Loucy (cell line): ENCODE measurements at regions not wholly inside any gene's neighbourhood (a gene's known extent, or its start where the extent isn't known, plus 50 kb on each side); places are given as distances from the start of the nearest gene placed in this dataset.

Experiments
- H2AFZ ChIP-seq: fragments of 200-600 bp; sonication (generic); 2 replicates; pipeline ENCODE4 v1.6.0; 2016; ENCODE audit warnings: antibody characterized with exemption, mild to moderate bottlenecking, low read length, moderate library complexity
- H3F3A ChIP-seq: fragments of 200-600 bp; 2 replicates; pipeline ENCODE4 v1.6.0; 2016; ENCODE audit warnings: antibody characterized with exemption, low read depth, mild to moderate bottlenecking
- H3K27me3 ChIP-seq: fragments of 200-600 bp; sonication (generic); 2 replicates; pipeline ENCODE4 v1.6.1; 2014; ENCODE audit warnings: low read length, mild to moderate bottlenecking; ENCODE audit not compliant: insufficient read depth, poor library complexity, severe bottlenecking
- H3K36me3 ChIP-seq: fragments of 200-600 bp; sonication (generic); 2 replicates; pipeline ENCODE4 v1.6.1; 2016; ENCODE audit warnings: low read length; ENCODE audit not compliant: insufficient read depth
- H3K4me1 ChIP-seq: fragments of 200-600 bp; sonication (generic); 2 replicates; pipeline ENCODE4 v1.5.1; 2014; ENCODE audit warnings: low read length, mild to moderate bottlenecking; ENCODE audit not compliant: insufficient read depth, poor library complexity, severe bottlenecking
- H3K4me2 ChIP-seq: fragments of 200-600 bp; sonication (generic); 2 replicates; pipeline ENCODE4 v1.6.0; 2014; ENCODE audit warnings: antibody characterized with exemption, low read length, low read depth, mild to moderate bottlenecking; ENCODE audit not compliant: poor library complexity, severe bottlenecking
- H3K4me3 ChIP-seq: fragments of 200-600 bp; sonication (generic); 2 replicates; pipeline ENCODE4 v1.5.1; 2014; ENCODE audit warnings: low read length, mild to moderate bottlenecking, mixed read lengths; ENCODE audit not compliant: poor library complexity, severe bottlenecking
- H3K79me2 ChIP-seq: fragments of 200-600 bp; sonication (generic); 2 replicates; pipeline ENCODE4 v1.6.1; 2014; ENCODE audit warnings: low read length; ENCODE audit not compliant: insufficient read depth
- H3K9ac ChIP-seq: fragments of 200-600 bp; sonication (generic); 2 replicates; pipeline ENCODE4 v1.6.0; 2014; ENCODE audit warnings: mild to moderate bottlenecking, low read depth, low read length, moderate library complexity; ENCODE audit not compliant: poor library complexity, severe bottlenecking
- H3K9me2 ChIP-seq: fragments of 200-600 bp; sonication (generic); replicated peaks from 2 replicates; pipeline ENCODE4 v1.6.1; 2016; ENCODE audit warnings: low read depth, low read length, mixed read lengths
- H3K9me3 ChIP-seq: fragments of 200-600 bp; sonication (generic); 2 replicates; pipeline ENCODE4 v1.6.1; 2014; ENCODE audit warnings: mild to moderate bottlenecking, antibody characterized with exemption, low read length, low read depth; ENCODE audit not compliant: insufficient read depth
- H4K20me1 ChIP-seq: fragments of 200-600 bp; sonication (generic); 2 replicates; pipeline ENCODE4 v1.6.0; 2014; ENCODE audit warnings: antibody characterized with exemption, low read length, mild to moderate bottlenecking; ENCODE audit not compliant: insufficient read depth, poor library complexity, severe bottlenecking
- EZH2phosphoT487 ChIP-seq: fragments of 200-600 bp; IDR thresholded peaks from 2 replicates; pipeline ENCODE4 v1.6.1; 2018; ENCODE audit warnings: antibody characterized with exemption, mild to moderate bottlenecking, moderate library complexity, borderline replicate concordance
- TF ChIP-seq, protein P1 (sequence below): fragments of 200-600 bp; sonication (generic); conservative IDR thresholded peaks from 2 replicates; pipeline ENCODE4 v1.5.1; 2014; ENCODE audit warnings: mild to moderate bottlenecking, antibody characterized with exemption, low read length

DNA sequence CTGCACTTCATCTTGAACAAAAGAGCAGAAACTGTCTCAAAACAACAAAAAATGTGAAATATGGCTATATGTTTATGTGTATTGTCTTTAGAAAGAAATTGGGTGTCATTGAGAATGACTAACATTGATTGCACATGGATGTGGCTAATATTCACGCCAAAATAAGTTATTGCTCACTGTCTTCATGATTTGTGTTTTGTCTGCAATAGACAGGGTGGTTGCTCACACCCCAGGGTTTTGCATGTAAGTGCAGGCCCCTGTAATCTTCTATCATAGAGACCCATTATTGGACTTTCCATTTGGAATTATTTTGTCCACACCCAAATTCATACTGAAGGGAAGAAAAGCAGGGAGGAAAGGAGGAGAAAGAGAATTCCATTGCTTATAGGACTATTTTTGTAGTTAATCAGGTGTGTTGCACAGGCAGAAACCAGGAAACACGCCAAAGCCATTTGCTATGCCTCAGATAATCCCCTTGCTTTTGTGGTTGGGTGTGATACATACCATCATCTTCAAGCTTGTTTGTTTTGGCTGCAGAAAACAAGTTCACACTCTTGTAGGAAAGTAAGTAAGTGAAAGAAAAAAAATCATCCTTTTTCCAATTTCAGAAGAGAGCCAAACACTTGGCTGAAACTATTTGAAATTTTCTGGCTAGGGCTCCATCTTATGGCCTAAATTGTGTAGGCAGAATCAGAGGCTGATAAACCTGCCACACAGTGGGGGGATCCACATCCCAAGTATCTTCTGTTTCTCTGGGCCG lies 214.1 kb downstream of the COL12A1 start:
- H3F3A ChIP-seq: no peaks in the 10 kb centered on the region
- H3K9ac ChIP-seq: no peak overlapping the region
- no peaks in the 10 kb centered on the region for H3K27me3 ChIP-seq
- no peak overlapping the region for H3K4me3 ChIP-seq
- H3K4me2 ChIP-seq: no peak overlapping the region
- H3K9me2 ChIP-seq: no peaks in the 10 kb centered on the region
- H4K20me1 ChIP-seq: no peaks in the 10 kb centered on the region
- H2AFZ ChIP-seq: no peak overlapping the region
- no peak for TF ChIP-seq EZH2phosphoT487
- TF ChIP-seq, protein P1, sequence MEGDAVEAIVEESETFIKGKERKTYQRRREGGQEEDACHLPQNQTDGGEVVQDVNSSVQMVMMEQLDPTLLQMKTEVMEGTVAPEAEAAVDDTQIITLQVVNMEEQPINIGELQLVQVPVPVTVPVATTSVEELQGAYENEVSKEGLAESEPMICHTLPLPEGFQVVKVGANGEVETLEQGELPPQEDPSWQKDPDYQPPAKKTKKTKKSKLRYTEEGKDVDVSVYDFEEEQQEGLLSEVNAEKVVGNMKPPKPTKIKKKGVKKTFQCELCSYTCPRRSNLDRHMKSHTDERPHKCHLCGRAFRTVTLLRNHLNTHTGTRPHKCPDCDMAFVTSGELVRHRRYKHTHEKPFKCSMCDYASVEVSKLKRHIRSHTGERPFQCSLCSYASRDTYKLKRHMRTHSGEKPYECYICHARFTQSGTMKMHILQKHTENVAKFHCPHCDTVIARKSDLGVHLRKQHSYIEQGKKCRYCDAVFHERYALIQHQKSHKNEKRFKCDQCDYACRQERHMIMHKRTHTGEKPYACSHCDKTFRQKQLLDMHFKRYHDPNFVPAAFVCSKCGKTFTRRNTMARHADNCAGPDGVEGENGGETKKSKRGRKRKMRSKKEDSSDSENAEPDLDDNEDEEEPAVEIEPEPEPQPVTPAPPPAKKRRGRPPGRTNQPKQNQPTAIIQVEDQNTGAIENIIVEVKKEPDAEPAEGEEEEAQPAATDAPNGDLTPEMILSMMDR: no peak
- no peaks in the 10 kb centered on the region for H3K4me1 ChIP-seq
- no peaks in the 10 kb centered on the region for H3K36me3 ChIP-seq
- H3K9me3 ChIP-seq: no peaks in the 10 kb centered on the region
- no peaks in the 10 kb centered on the region for H3K79me2 ChIP-seq

DNA sequence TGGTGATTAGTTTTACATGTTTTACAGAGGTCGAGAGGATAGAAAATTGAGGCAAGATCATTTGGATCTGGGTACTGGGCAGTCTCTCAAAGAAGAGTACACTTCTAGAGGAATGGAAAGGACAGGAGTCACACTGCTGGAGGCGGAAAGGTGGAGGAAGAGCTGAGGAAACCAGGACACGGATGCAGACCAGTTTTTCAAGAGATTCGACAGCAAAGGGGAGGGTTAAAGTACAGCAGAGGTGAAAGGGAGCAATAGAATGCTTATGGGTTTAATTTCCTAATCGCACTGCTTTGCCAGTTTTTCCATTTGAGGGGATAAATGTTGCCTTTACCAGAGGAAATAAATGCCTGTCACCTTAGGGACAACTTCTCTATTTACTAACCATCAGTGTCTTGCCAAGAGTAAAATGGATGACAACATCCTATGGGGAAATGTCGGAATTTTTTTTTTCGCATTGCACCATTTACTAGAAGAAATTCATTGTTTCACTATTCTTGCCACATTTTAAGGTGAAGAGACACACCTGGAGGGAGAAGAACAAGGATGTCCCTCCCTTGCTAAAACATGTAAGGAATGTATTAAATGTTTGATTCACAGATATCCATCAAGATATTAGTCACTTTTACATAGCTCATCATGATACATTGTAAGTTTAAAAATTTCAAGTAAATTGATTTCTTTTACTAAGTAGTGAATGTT lies 226.6 kb downstream of the COL12A1 start:
- no peaks in the 10 kb centered on the region for H4K20me1 ChIP-seq
- no peaks in the 10 kb centered on the region for H3F3A ChIP-seq
- H3K9ac ChIP-seq: no peak overlapping the region
- no peak overlapping the region for H2AFZ ChIP-seq
- no peak overlapping the region for H3K4me2 ChIP-seq
- no peaks in the 10 kb centered on the region for H3K27me3 ChIP-seq
- H3K4me1 ChIP-seq: no peaks in the 10 kb centered on the region
- H3K4me3 ChIP-seq: no peak overlapping the region
- TF ChIP-seq, protein P1: no peak
- TF ChIP-seq EZH2phosphoT487: no peak
- H3K79me2 ChIP-seq: no peaks in the 10 kb centered on the region
- no peaks in the 10 kb centered on the region for H3K9me3 ChIP-seq
- no peaks in the 10 kb centered on the region for H3K36me3 ChIP-seq
- H3K9me2 ChIP-seq: no peaks in the 10 kb centered on the region

DNA sequence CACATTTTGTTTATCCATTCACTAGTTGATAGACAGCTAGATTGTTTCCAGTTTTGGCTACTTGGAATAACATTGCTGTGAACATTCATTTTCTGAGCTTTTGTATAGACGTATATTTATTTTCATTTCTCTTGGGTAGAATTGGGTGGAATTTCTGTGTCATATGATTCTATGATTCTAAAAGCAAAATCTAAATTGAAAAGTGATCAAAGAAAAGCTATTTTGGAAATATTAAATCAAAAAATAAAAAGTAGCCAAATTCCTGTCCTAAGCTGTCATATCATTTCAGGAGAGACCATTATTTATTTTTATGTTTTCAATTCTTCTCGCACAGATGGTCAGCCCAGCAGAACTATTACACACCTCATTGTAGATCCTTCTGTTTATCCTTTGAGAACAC lies 229.2 kb downstream of the COL12A1 start:
- Histone ChIP-seq H2AFZ (no peak overlapping the region), H3K9me3 (no peaks in the 10 kb centered on the region), H4K20me1 (no peaks in the 10 kb centered on the region), H3K4me2 (no peak overlapping the region), H3F3A (no peaks in the 10 kb centered on the region), H3K4me3 (no peak overlapping the region), H3K36me3 (no peaks in the 10 kb centered on the region), H3K27me3 (no peaks in the 10 kb centered on the region), H3K9me2 (no peaks in the 10 kb centered on the region), H3K79me2 (no peaks in the 10 kb centered on the region), H3K4me1 (no peaks in the 10 kb centered on the region), H3K9ac (no peak overlapping the region)
- TF ChIP-seq EZH2phosphoT487: no peak
- TF ChIP-seq, protein P1: no peak
